Mammary epithelial cell (primary cell): ENCODE measurements at regions not wholly inside any gene's neighbourhood (a gene's known extent, or its start where the extent isn't known, plus 50 kb on each side); places are given as distances from the start of the nearest gene placed in this dataset.

Experiments used
- EZH2 ChIP-seq: IDR thresholded peaks from 2 replicates; pipeline ENCODE4 v1.6.1; 2012; ENCODE audit warnings: low read length, inconsistent platforms, borderline replicate concordance
- TF ChIP-seq, protein P1 (sequence below), 2 donors: IDR thresholded peaks in 1 of 2; conservative IDR thresholded peaks in 1 of 2; 2 replicates each; pipeline ENCODE4 v1.5.1; 2011 to 2012; ENCODE audit warnings: inconsistent platforms in 2 of 2, low read length in 2 of 2, mild to moderate bottlenecking in 2 of 2, control low read depth in 1 of 2, low read depth in 1 of 2; ENCODE audit not compliant: insufficient read depth in 1 of 2; ENCODE audit errors: extremely low read depth in 1 of 2

DNA sequence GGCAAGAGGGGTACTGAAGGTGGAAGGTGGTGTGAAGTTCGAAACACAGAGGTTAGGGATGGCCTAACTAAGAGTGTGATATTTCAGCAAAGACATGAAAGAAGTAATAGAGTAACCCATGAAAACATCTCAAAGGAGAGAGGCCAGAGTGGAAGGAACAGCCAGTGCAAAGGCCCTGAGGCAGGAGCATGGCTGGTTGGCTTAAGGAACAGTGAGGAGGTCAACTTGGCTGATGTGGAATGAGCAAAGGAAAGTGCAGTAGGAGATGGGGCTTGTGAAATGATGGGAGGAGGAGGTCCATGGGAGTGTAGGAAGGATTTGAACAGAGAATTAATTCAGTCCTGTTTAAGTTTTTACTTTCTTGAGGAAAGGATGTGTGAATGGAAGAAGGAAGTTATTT is 178.3 kb upstream of the ZNF608 start:
- TF ChIP-seq, protein P1, sequence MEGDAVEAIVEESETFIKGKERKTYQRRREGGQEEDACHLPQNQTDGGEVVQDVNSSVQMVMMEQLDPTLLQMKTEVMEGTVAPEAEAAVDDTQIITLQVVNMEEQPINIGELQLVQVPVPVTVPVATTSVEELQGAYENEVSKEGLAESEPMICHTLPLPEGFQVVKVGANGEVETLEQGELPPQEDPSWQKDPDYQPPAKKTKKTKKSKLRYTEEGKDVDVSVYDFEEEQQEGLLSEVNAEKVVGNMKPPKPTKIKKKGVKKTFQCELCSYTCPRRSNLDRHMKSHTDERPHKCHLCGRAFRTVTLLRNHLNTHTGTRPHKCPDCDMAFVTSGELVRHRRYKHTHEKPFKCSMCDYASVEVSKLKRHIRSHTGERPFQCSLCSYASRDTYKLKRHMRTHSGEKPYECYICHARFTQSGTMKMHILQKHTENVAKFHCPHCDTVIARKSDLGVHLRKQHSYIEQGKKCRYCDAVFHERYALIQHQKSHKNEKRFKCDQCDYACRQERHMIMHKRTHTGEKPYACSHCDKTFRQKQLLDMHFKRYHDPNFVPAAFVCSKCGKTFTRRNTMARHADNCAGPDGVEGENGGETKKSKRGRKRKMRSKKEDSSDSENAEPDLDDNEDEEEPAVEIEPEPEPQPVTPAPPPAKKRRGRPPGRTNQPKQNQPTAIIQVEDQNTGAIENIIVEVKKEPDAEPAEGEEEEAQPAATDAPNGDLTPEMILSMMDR (conservative IDR thresholded peaks at IDR 0.05 in 1 of 2, IDR thresholded peaks at IDR 0.05 in 1 of 2; ENCODE audit: extremely low read depth in 1 of 2, insufficient read depth in 1 of 2, low read depth in 1 of 2, low read length in 2 of 2) = no peak
- TF ChIP-seq EZH2 = no peak
